HEK293 (cell line): ENCODE measurements at regions not wholly inside any gene's neighbourhood (a gene's known extent, or its start where the extent isn't known, plus 50 kb on each side); places are given as distances from the start of the nearest gene placed in this dataset.

Experiments used
- CTCF ChIA-PET: fragments of 350-600 bp; formaldehyde crosslinking; extraction: SDS; loops from one replicate; lab custom pipeline; 2021; ENCODE audit warnings: antibody characterized with exemption; lab: Yijun Ruan, JAX
- POLR2A ChIA-PET: fragments of 300-600 bp; formaldehyde crosslinking; extraction: SDS; loops from one replicate; lab custom pipeline; 2020; ENCODE audit warnings: antibody characterized with exemption, inconsistent platforms; lab: Yijun Ruan, JAX
- H3K27ac ChIP-seq: fragments of 200-500 bp; sonication (Bioruptor generic); 2 replicates; pipeline ENCODE4 v1.5.1; 2014; ENCODE audit warnings: low read depth, low read length, control low read depth, inconsistent platforms; ENCODE audit errors: extremely low read depth
- H3K36me3 ChIP-seq, 2 experiments: fragments of 200-500 bp in 1 of 2; sonication (Bioruptor generic) in 1 of 2; 1 replicate in 1 of 2; 2 replicates in 1 of 2; pipeline ENCODE4 v1.5.1; 2014 to 2017; ENCODE audit warnings: inconsistent platforms in 2 of 2, low read length in 2 of 2; ENCODE audit not compliant: control insufficient read depth in 2 of 2, insufficient read depth in 1 of 2
- H3K4me1 ChIP-seq: fragments of 200-500 bp; sonication (Bioruptor generic); 2 replicates; pipeline ENCODE4 v1.5.1; 2014; ENCODE audit warnings: mild to moderate bottlenecking, low read length, inconsistent platforms; ENCODE audit not compliant: control insufficient read depth, insufficient read depth
- H3K4me3 ChIP-seq: 2 replicates; pipeline ENCODE4 v1.5.1; 2011; ENCODE audit warnings: low read depth, mild to moderate bottlenecking, control low read depth, low read length, moderate library complexity
- H3K9me3 ChIP-seq: fragments of 200-500 bp; sonication (Bioruptor generic); 2 replicates; pipeline ENCODE4 v1.5.1; 2014; ENCODE audit warnings: low read depth, low read length, inconsistent platforms; ENCODE audit not compliant: control insufficient read depth, insufficient read depth
- BCL11B ChIP-seq: fragments of 450-650 bp; formaldehyde crosslinking; IDR thresholded peaks from 2 replicates; pipeline ENCODE4 v1.5.1; 2016; ENCODE audit warnings: low read depth, missing biosample characterization, missing genetic modification characterization
- GLI2 ChIP-seq: fragments of 450-650 bp; formaldehyde crosslinking; IDR thresholded peaks from 2 replicates; pipeline ENCODE4; 2017; ENCODE audit warnings: missing biosample characterization, missing genetic modification characterization, low read depth, borderline replicate concordance
- KLF8 ChIP-seq: fragments of 450-650 bp; formaldehyde crosslinking; IDR thresholded peaks from 2 replicates; pipeline ENCODE4 v1.5.1; 2016; ENCODE audit warnings: missing biosample characterization, missing genetic modification characterization
- TRIM28 ChIP-seq: IDR thresholded peaks from 2 replicates; pipeline ENCODE4 v1.6.1; 2011; ENCODE audit warnings: low read length, control low read depth, borderline replicate concordance
- WT1 ChIP-seq: fragments of 450-650 bp; formaldehyde crosslinking; IDR thresholded peaks from 2 replicates; pipeline ENCODE4 v1.5.1; 2016; ENCODE audit warnings: missing biosample characterization, missing genetic modification characterization
- YY2 ChIP-seq: fragments of 450-650 bp; formaldehyde crosslinking; IDR thresholded peaks from 2 replicates; pipeline ENCODE4 v1.5.1; 2016; ENCODE audit warnings: missing biosample characterization, missing genetic modification characterization
- ZNF155 ChIP-seq: fragments of 450-650 bp; formaldehyde crosslinking; IDR thresholded peaks from 2 replicates; pipeline ENCODE4 v1.5.1; 2016; ENCODE audit warnings: missing biosample characterization, missing genetic modification characterization
- ZNF169 ChIP-seq: fragments of 450-650 bp; formaldehyde crosslinking; IDR thresholded peaks from 2 replicates; pipeline ENCODE4 v1.5.1; 2016; ENCODE audit warnings: missing biosample characterization, missing genetic modification characterization
- ZNF19 ChIP-seq: fragments of 450-650 bp; formaldehyde crosslinking; IDR thresholded peaks from 2 replicates; pipeline ENCODE4; 2016; ENCODE audit warnings: missing biosample characterization, missing genetic modification characterization, low read depth
- ZNF391 ChIP-seq: fragments of 450-650 bp; formaldehyde crosslinking; IDR thresholded peaks from 2 replicates; pipeline ENCODE4 v1.5.1; 2016; ENCODE audit warnings: low read depth, missing biosample characterization, missing genetic modification characterization, borderline replicate concordance
- ZNF514 ChIP-seq: fragments of 450-650 bp; formaldehyde crosslinking; IDR thresholded peaks from 2 replicates; pipeline ENCODE4 v1.5.1; 2016; ENCODE audit warnings: missing biosample characterization, missing genetic modification characterization
- ZNF530 ChIP-seq: fragments of 450-650 bp; formaldehyde crosslinking; IDR thresholded peaks from 2 replicates; pipeline ENCODE4 v1.5.1; 2016; ENCODE audit warnings: low read depth, missing biosample characterization, missing genetic modification characterization
- ZNF600 ChIP-seq: fragments of 450-650 bp; formaldehyde crosslinking; IDR thresholded peaks from 2 replicates; pipeline ENCODE4 v1.5.1; 2016; ENCODE audit warnings: missing biosample characterization, missing genetic modification characterization
- TF ChIP-seq, protein P1 (sequence below): fragments of 450-650 bp; formaldehyde crosslinking; IDR thresholded peaks from 2 replicates; pipeline ENCODE4 v1.5.1; 2016; ENCODE audit warnings: missing biosample characterization, missing genetic modification characterization
- TF ChIP-seq, protein P2 (sequence below): fragments of 450-650 bp; formaldehyde crosslinking; IDR thresholded peaks from 2 replicates; pipeline ENCODE4 v1.5.1; 2016; ENCODE audit warnings: missing biosample characterization, missing genetic modification characterization
- TF ChIP-seq, protein P3 (sequence below): fragments of 450-650 bp; formaldehyde crosslinking; IDR thresholded peaks from 2 replicates; pipeline ENCODE4 v1.5.1; 2016; ENCODE audit warnings: missing biosample characterization, missing genetic modification characterization
- TF ChIP-seq, protein P4 (sequence below): fragments of 450-650 bp; formaldehyde crosslinking; IDR thresholded peaks from 2 replicates; pipeline ENCODE4 v1.5.1; 2017; ENCODE audit warnings: missing biosample characterization, missing genetic modification characterization

DNA sequence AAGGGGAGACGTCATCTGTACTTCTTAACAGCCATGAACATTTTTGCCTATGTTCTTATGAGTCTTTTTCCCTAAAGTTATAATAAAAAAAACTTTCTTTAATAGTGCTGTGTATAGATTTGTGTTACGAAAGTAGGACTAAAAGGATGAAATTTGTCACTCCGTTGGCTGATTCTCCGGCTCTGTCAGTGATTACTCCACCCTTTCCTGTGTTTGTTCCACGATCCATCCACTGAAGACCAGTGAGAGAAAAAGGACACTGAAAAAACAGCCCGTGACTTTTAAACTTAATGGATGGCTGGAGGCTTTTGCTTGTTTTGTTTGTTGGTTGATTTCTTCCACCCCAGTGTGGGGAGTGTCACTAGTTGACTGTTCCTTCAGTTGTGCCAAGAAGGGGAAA lies 232.0 kb upstream of the NOX3 start:
- ChIA-PET CTCF (no interaction called here), POLR2A (no interaction called here)
- Histone ChIP-seq H3K27ac (no peak overlapping the region), H3K4me3 (no peak overlapping the region), H3K36me3 (no peaks in the 10 kb centered on the region), H3K4me1 (no peaks in the 10 kb centered on the region), H3K9me3 (no peaks in the 10 kb centered on the region)
- TF ChIP-seq KLF8 (no peak), ZNF19 (tag by site-specific recombination) (no peak), ZNF169 (tag by site-specific recombination) (no peak), YY2 (tag by site-specific recombination) (no peak), ZNF600 (tag by site-specific recombination) (no peak), ZNF514 (tag by site-specific recombination) (no peak), GLI2 (tag by site-specific recombination) (no peak), WT1 (tag by site-specific recombination) (no peak), BCL11B (tag by site-specific recombination) (no peak), ZNF391 (tag by site-specific recombination) (no peak), TRIM28 (no peak)
- TF ChIP-seq, protein P1, sequence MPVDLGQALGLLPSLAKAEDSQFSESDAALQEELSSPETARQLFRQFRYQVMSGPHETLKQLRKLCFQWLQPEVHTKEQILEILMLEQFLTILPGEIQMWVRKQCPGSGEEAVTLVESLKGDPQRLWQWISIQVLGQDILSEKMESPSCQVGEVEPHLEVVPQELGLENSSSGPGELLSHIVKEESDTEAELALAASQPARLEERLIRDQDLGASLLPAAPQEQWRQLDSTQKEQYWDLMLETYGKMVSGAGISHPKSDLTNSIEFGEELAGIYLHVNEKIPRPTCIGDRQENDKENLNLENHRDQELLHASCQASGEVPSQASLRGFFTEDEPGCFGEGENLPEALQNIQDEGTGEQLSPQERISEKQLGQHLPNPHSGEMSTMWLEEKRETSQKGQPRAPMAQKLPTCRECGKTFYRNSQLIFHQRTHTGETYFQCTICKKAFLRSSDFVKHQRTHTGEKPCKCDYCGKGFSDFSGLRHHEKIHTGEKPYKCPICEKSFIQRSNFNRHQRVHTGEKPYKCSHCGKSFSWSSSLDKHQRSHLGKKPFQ, result no peak
- TF ChIP-seq, protein P2, sequence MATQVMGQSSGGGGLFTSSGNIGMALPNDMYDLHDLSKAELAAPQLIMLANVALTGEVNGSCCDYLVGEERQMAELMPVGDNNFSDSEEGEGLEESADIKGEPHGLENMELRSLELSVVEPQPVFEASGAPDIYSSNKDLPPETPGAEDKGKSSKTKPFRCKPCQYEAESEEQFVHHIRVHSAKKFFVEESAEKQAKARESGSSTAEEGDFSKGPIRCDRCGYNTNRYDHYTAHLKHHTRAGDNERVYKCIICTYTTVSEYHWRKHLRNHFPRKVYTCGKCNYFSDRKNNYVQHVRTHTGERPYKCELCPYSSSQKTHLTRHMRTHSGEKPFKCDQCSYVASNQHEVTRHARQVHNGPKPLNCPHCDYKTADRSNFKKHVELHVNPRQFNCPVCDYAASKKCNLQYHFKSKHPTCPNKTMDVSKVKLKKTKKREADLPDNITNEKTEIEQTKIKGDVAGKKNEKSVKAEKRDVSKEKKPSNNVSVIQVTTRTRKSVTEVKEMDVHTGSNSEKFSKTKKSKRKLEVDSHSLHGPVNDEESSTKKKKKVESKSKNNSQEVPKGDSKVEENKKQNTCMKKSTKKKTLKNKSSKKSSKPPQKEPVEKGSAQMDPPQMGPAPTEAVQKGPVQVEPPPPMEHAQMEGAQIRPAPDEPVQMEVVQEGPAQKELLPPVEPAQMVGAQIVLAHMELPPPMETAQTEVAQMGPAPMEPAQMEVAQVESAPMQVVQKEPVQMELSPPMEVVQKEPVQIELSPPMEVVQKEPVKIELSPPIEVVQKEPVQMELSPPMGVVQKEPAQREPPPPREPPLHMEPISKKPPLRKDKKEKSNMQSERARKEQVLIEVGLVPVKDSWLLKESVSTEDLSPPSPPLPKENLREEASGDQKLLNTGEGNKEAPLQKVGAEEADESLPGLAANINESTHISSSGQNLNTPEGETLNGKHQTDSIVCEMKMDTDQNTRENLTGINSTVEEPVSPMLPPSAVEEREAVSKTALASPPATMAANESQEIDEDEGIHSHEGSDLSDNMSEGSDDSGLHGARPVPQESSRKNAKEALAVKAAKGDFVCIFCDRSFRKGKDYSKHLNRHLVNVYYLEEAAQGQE, result no peak
- TF ChIP-seq, protein P3, sequence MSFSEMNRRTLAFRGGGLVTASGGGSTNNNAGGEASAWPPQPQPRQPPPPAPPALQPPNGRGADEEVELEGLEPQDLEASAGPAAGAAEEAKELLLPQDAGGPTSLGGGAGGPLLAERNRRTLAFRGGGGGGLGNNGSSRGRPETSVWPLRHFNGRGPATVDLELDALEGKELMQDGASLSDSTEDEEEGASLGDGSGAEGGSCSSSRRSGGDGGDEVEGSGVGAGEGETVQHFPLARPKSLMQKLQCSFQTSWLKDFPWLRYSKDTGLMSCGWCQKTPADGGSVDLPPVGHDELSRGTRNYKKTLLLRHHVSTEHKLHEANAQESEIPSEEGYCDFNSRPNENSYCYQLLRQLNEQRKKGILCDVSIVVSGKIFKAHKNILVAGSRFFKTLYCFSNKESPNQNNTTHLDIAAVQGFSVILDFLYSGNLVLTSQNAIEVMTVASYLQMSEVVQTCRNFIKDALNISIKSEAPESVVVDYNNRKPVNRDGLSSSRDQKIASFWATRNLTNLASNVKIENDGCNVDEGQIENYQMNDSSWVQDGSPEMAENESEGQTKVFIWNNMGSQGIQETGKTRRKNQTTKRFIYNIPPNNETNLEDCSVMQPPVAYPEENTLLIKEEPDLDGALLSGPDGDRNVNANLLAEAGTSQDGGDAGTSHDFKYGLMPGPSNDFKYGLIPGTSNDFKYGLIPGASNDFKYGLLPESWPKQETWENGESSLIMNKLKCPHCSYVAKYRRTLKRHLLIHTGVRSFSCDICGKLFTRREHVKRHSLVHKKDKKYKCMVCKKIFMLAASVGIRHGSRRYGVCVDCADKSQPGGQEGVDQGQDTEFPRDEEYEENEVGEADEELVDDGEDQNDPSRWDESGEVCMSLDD, result no peak
- TF ChIP-seq, all 188 proteins: peak for 0

DNA sequence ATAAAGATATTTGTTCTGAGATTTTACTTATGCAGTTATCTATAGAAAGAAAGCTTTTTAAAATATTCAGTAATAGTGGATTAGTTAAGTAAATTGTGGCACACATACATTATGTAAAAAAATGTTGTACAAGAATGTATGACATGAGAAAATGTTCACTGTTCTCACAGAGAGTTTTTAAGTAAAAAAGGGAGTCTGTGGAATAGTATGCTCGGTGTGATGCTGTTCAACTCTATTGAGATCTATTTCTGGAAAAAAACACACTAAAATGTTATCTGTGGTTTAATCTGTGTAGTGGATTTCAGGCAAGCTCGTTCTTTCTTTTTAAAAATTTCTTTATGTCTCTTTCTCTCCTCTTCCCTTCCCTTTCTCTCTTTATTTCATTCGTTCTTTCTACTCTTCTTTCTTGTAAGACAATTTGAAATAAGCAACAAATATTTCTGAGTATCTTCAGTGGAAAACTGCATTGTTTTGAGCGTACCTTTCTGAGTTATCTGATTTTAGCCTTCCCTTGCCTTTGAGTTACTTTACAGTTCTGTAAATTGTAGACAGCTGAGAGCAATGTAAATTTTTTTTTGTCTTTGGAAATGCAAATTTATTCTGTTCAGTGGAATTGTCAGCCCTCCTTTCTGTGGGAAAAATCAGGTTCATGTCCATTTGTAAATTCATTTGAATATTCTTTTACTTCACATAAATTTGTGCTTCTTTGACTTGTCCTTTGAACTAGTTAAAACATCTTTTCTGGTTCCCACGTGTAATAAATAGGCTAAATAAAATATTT lies 229.0 kb upstream of the NOX3 start:
- Histone ChIP-seq H3K4me1 (no peaks in the 10 kb centered on the region), H3K36me3 (no peaks in the 10 kb centered on the region), H3K9me3 (no peaks in the 10 kb centered on the region), H3K4me3 (no peak overlapping the region), H3K27ac (no peak overlapping the region)
- ChIA-PET POLR2A (no interaction called here), CTCF (no interaction called here)
- TF ChIP-seq, protein P4, sequence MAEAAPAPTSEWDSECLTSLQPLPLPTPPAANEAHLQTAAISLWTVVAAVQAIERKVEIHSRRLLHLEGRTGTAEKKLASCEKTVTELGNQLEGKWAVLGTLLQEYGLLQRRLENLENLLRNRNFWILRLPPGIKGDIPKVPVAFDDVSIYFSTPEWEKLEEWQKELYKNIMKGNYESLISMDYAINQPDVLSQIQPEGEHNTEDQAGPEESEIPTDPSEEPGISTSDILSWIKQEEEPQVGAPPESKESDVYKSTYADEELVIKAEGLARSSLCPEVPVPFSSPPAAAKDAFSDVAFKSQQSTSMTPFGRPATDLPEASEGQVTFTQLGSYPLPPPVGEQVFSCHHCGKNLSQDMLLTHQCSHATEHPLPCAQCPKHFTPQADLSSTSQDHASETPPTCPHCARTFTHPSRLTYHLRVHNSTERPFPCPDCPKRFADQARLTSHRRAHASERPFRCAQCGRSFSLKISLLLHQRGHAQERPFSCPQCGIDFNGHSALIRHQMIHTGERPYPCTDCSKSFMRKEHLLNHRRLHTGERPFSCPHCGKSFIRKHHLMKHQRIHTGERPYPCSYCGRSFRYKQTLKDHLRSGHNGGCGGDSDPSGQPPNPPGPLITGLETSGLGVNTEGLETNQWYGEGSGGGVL (tag by site-specific recombination), result no peak
- TF ChIP-seq ZNF155 (tag by site-specific recombination) (no peak), ZNF530 (no peak)
